NCI-H2227 (cell line): ENCODE measurements at regions not wholly inside any gene's neighbourhood (a gene's known extent, or its start where the extent isn't known, plus 50 kb on each side); places are given as distances from the start of the nearest gene placed in this dataset.

Source experiments
- DNase-seq: peaks from one replicate; lab custom pipeline; 2025; ENCODE audit not compliant: unreplicated experiment; lab: John Stamatoyannopoulos, UW

DNA sequence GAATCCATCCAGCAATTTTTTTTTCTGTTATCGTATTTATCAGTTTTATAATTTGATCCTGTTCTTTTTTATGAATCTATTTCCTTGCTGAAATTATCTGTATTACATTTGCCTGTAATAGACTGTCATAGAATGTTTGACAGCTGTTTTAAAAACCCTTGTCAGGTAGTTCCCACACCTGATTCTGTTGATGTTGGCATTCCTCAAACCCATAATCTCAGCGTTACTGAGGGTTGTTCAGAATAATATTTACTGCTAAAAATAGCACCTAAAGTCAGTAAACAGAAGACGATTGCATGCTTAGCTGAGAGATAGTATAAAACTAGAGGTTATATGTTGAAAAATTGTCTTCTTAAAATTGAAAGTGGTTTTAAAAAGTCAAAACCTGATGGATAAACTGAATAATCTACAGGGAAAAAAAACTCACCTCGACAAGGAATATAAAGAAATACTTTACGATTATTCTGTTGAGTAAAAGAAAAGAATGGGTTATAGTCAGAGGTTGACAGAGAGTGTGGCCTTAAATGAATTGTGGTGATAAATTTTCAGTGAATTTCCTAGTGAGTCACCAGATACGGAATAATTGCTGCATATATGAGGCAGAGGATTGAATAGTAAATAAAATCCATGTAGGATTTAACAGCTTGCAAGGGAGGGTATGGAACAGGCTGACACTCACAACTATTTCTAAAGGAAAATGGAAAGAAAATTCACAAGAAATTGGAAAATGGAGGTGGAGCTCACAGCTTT, 824.1 kb upstream of the IGFBP3 start:
- no peak for DNase-seq

DNA sequence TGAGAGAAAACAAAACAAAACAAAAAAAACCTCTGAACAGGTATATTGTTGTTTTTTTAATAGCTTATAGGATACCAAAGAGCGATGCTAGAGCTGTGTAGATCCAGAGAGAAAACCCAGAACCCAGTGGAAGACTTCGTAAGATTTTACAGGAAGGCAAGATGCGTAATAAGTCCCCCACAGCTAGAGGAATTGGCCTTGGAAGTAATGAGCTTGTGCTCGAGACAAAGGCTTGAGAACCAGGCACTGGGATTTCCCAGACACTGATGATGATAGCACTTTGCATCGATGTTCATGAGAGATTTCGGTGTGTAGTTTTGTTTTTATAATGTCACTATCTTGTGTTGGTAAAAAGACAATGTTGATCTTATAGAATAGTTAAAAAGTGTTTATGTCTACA, 821.5 kb upstream of the IGFBP3 start:
- DNase-seq, result no peak

DNA sequence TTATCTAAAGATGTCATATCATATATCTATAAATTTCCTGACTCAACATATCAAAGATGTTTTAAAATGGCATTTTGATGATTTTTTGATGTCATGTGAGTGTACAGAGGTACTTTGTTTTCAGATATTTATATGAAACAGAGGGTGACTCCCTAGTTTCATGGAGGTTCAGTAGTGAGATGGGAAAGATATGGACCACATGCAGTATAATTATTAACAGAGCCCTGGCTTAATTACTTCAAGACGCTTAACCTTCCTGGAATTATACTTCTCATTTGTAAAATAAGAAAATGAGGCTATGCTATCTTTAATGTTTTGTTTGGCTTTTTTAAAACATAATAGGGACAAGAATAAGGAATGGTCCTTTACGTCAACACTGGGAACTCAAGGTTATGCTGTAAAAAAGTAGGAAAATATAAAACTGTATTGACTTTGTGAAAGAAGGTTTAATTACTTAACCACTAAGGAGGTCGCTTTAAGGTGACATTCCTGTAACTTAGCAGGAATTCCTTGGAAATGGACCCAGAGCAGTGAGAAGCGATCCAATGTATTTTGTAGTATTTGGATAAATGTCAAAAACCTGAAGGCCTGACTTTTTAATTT, 821.0 kb upstream of the IGFBP3 start:
- no peak for DNase-seq

DNA sequence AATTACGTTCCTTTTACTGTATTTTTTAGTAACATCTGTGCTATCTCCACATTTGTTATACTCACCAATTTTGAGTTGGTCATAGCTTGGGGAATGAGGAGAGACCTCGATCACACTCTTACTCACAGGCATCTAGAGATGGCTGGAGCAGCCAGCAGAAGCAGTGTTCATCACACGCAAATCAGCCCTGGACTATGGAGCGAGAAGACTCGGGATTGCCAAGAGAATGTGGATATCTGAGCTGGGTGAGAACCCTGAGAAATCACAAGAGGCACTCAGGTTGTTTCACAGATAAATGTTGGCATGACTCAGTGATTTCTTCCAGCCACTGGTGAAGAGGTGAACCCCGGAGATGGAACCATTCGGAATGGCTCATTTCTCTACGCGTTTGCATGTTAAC, 820.1 kb upstream of the IGFBP3 start:
- no peak for DNase-seq

DNA sequence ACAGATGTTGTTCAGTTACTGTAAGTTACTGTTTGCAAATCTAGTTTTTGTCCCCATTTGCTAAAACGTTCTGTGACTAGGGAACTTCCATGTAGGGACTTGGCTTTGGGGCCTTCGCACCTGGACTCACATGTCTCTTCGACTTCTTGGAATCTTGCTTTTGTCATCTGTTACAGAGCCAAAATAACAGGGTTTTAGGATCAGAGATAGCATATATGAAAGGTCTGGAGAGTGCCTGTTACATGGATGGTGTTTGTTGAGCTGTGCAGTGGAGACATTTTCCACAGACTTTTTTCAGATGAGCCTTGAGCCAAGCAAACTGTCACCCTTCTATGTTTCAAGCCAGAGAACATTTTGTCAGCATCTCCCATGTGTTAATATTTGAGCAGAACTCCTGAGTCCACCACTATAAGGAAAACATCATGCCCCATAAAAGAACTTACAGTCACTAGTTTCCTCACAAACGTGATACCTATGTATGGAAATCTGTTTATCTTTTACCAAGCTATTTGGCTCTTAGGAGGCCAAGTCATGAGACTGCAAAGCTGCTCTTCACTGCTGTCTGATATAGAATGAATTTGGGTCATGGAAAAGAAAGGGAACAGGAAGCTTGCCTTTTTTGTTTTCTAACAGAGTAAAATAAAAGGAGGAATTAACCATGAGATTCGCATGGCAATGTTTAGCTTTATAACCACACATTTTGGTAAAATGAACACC, 818.6 kb upstream of the IGFBP3 start:
- DNase-seq, result no peak

DNA sequence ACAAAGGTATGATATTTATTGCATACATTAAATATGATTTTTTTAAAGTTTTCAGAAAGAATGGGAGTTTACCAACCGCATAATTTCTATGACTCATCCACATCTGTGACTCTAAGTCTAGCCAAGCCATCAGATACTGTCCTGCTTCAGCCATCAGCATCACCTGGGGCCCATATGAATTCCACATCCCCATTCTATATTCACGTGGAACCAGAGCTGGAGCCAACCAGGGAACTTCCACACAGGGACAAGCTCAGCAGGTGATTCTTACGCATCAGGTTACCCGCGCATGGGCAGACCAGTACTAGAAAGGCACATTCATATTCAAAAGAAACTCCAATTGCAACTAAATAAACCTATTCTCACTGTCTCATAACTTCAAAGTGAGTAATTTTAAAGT, 817.7 kb upstream of the IGFBP3 start:
- no peak for DNase-seq

DNA sequence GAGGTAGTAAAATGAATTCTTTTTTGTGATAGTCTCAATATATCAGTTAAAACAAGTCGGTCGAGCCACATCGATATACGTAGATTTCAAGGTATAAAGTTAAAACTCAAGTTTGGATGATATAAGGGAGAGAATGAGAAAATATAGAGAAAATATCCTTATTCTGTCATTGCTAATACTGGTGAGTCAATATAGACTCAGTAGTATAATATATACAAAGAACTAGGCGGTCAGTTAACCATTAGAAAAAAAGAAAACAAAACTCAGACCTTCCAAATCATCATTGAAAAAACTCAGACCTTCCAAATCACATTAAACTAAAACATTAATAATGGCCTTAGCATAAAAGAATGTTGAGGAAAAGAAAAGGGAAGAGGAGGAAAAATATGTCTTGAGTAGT, 817.1 kb upstream of the IGFBP3 start:
- DNase-seq, result no peak

DNA sequence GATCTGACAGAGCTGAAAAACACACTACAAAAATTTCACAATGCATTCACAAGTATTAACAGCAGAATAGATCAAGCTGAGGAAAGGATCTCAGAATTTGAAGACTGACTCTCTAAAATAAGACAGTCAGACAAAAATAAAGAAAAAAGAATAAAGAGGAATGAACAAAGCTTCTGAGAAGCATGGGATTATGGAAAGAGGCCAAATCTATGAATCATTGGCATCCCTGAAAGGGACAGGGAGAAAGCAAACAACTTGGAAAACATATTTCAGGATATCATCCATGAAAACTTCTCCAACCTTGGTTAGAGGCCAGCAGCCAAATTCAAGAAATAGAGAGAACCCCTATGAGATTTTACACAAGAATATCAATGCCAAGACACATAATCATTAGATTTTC, 804.8 kb upstream of the IGFBP3 start:
- DNase-seq, result no peak

DNA sequence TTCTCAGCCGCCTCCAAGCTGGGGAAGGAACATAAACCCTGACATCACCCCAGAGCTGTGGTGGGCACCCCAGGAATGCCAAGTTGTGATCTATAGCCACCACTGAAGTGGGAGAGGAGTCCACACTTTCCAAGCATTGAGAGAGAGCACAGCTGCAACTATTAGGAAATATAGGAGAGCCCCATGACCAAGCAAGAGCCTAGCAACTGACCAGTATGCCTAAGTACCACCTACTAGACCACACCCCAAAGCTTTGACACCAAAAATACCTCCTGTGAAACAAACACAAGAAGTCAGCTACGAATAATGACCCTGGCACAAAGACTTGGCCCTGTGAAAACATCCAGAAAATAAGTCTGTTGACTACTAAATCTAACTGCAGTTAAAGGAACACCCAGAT, 804.1 kb upstream of the IGFBP3 start:
- DNase-seq, result no peak

DNA sequence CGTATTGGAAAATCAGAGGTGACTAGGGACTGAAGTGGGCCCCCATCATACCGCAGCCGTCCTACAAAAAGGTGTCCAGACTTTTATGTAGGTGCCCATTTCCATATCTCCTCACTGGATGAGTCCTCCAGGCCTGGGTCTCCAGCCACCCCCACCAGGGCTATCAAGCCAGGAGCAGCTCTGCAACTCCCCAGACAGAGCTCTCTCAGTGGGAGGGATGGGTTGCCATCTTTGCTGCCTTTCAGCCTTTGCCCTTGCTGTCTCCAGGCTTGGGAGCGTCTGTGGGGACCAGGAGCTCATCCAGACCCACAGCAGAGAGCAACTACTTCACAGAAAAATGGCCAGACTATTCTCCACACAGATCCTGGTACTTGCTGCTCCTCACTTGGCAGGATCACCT, 802.7 kb upstream of the IGFBP3 start:
- no peak for DNase-seq

DNA sequence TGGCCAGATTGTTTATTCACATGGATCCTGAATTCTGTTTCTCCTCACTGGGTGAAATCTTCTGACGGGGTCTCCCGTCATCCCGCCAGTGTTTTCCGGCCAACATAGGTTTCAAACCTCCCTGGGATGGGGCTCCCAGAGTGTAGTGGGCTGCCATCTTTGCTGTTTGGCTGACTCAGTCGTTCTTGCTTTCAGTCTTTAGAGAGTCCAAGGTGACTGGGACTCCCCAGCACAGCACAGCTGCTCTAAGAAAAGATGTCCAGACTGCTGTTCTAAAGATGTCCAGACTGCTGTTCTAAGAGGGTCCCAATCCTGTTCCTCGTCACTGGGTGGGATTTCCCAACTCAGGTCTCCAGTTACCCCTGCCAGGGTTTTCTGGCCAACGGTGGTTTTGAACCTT, 801.9 kb upstream of the IGFBP3 start:
- no peak for DNase-seq

DNA sequence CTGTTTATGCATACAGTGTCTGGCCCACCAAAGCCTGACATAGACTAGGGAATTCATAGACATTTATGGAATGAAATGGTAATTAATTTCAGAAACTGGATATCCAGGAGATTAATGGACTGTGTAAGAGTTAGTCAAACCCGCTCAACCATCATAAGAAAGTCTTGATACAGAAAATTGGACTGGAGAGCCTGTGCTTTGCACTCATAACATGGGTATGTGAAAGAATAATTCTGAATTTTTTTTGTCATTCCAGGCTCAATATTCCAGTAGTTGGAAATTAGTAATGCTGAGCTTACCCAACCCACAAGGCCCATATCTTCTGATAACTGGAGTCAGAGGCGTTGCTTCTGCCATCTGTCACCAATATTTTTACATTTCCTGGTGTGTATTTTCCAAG, 799.7 kb upstream of the IGFBP3 start:
- no peak for DNase-seq

DNA sequence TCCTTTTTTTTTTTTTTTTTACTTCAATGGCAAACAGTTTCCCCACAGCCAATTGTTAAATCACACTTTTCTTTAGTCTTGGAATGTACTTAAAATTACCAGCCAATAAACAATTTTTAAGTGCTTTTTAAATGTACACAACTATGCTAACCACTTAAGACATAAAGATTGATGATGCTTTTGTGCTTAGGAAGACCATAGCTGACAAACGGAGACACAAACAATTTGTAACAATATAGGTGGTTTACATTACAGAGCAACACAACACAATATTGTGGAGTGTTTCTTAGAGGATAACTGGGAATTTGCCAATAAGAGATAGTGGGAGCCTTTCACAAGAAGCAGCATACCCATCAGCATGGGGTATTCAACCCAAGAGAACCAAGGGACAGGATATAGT, 798.5 kb upstream of the IGFBP3 start:
- DNase-seq, result no peak

DNA sequence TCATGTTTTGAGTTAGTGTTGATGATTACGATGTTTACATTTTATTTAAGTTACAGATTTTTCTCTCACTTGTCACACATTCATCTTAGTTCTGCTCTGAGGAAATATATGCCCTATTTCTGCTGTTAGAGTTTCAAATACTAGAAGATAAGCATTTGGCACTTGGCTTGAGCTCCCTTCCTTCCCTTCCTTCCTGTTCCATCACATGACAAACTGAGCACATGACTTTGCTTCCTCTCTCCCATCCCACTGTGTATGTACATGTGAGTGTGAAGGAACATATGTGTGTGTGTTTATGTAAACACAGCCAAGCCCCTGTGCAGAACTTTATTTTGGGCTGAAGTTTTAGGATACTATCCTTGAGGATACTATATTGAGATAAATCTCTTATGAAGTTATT, 795.9 kb upstream of the IGFBP3 start:
- DNase-seq, result no peak

DNA sequence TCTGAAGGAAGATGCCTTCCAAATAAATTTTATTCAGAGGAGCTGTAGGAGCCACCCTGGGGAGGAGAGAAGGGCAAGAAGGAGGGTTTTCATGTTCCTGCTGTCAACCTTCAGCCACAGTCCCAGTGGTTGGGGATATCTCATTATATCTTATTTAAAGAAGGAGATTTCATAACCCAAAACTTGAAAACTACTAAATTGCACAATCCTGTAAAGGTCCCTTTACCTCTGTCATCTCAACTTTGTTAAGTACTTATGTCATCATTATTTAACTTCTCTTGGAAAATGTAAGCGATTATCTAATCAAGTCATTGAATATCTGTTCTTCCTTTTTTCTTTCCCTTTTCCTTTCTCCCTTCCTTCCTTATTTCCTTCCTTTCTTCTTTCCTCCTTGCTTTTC, 794.5 kb upstream of the IGFBP3 start:
- DNase-seq, result no peak

DNA sequence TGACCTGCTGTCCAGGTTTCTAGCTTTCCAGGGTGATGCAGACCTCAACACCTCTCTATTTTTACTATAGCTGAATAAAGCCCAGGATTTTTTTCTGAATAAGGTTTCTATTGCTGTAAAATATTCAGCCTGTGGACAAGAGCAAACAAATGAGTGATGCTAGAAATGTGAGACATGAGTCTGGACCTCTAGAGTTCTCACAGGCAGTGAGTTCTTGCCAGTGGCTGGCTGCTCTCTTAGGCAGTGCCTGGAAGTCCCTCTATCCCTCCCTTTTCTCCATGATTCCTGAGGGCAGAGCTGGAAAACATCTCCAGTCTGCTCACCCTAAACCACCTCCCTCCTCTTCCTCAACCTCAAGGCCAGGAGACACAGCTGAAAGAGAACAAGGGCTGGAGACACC, 793.8 kb upstream of the IGFBP3 start:
- DNase-seq, result no peak

DNA sequence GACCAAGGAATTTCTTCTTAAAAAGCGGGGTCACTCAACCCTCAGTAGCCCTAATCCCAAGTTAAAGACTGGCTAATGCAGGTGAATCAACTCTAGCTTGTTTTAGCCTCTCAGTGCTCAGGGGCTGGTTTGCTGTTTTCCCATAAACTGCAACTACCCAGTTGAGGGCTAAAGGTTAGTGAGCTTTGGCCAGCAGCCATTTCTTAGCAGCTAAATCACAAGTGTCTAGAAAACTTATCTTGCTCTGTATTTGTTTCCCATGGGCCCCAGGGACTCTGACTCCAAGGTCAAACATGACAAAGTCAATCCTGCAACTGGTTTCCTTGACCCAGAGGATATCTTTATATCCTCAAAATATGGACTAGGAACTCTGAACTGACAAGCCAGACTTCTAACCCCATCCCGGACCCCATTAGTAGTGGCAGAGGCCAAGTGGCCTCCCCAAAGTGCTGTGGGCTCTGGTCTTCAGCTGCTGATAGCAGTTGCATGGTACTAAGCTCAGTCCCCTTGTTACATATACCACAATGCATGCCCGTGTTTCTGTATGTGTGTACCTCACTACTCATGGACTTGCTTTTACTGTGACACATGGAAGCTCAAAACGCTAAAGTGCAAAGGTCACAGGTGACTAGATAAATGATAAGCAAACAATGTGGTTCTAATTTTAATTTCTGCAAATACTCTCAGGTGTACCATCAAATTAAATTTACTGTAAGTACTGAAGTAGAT, 793.0 kb upstream of the IGFBP3 start:
- no peak for DNase-seq

DNA sequence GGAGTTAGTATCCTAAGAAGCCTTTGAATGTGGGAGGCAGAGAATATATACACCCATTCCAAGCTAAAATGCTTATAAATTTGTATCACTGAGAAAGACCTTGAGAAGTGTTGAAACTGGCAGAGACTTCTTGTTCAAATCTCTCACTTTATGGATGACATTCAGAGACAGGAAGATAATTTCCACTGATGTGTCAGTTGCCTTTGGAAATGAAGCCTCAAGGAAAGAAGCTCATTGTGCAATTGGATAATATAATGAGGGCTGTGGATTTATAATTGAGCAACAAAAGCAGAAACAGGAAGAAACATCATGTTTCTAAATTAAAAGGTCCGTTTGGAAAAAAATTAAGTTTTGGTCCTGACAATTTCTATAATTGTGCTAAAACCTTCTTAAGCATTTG, 789.9 kb upstream of the IGFBP3 start:
- no peak for DNase-seq

DNA sequence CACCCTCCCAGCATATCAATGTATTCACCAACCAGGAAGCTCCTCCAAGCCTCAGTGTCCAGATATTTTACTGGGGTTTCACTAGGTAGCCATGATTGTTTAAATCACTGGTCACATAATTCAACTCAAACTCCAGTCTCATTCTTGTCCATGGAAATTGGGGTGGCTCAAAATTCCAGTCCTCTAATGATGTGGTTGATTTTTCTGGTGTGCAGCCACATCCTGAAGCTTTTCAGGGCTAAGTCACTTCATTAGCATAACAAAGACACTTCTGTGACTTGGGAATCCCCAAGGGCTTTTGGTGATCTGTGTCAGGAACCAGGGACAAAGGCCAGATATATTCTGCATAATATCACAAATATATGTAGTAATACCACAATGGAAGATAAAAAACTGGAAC, 786.9 kb upstream of the IGFBP3 start:
- no peak for DNase-seq

DNA sequence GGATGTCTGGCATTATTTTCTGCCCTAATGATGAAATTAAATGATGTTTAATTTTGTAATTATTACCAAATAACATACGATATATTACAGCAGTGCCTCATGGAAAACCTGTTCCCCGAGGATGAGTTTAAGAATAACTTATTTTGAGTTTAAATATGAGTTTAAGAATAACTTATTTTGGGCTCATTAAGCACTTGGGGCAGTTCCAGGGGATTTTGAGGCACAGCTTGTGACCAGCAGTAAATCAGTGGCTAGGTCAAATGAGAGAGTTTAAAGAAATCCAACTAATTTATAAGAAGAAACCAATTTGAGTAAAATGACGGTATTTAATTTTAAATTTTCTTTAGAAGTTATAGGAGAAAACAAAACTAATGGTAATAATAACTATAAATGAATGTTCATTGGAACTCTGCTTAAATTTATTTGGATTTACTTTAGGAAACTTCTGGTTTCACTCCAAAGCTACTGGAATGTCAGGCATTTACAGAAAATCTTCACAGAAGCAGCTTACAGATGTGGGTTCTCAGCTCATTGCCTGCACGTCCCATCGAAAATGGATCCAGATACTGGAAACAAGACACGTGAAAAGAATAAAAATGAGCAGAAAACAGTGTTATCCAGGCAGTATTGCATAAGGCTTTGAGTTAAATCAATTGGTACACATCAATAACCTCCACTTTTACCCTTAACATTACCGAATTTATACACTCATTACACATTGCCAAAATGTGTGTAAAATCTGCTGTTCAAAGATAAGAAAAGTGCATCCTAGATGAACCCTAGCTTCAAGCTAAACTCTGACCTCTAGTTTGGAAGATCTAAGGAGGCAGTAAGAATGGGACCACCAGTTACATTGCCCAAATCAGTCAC, 784.5 kb upstream of the IGFBP3 start:
- DNase-seq, result no peak

DNA sequence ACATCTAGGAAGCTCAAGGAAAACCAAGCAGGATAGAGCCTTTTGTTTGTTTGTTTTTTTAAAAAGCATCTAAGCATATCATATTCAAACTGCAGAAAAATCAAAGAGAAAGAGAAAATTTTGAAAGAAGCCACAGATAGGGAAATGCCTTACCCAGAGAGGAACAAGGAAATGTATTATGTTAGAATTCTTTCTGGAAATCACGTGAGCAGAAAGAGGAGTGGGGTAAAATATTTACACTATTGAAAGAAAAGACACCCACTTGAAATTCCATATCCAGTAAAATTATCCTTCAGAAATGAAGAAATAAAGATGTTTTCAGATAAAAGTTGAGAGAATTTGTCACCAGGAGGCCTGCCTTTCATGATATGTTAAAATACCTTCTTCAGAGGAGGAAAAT, 775.7 kb upstream of the IGFBP3 start:
- no peak for DNase-seq
